H9 (cell line): ENCODE measurements at regions not wholly inside any gene's neighbourhood (a gene's known extent, or its start where the extent isn't known, plus 50 kb on each side); places are given as distances from the start of the nearest gene placed in this dataset.

Source experiments
- DNase-seq: peaks from one replicate; pipeline ENCODE4 v3.0.0-alpha.2; 2017
- H2AFZ ChIP-seq: one replicate; pipeline ENCODE4 v1.6.1; 2013; ENCODE audit warnings: mild to moderate bottlenecking, low read length, control low read depth, moderate library complexity
- H2AK5ac ChIP-seq: 2 replicates; pipeline ENCODE4 v1.6.1; 2013; ENCODE audit warnings: low read length, control low read depth, mixed read lengths; ENCODE audit not compliant: insufficient read length
- H2BK120ac ChIP-seq: one replicate; pipeline ENCODE4 v1.6.1; 2013; ENCODE audit warnings: low read depth, mild to moderate bottlenecking, low read length, control low read depth, inconsistent platforms; ENCODE audit not compliant: poor library complexity, severe bottlenecking
- H2BK12ac ChIP-seq: 2 replicates; pipeline ENCODE4 v1.6.1; 2013; ENCODE audit warnings: low read length, control low read depth, mixed read lengths, low read depth; ENCODE audit not compliant: insufficient read length
- H2BK15ac ChIP-seq: 2 replicates; pipeline ENCODE4 v1.6.1; 2013; ENCODE audit warnings: low read depth, low read length, control low read depth
- H2BK20ac ChIP-seq: one replicate; pipeline ENCODE4 v1.6.1; 2013; ENCODE audit warnings: low read depth, mild to moderate bottlenecking, low read length, control low read depth, inconsistent platforms; ENCODE audit not compliant: poor library complexity, severe bottlenecking
- H2BK5ac ChIP-seq: 2 replicates; pipeline ENCODE4 v1.6.1; 2013; ENCODE audit warnings: low read length, control low read depth, mixed read lengths; ENCODE audit not compliant: insufficient read length
- H3K14ac ChIP-seq: 2 replicates; pipeline ENCODE4 v1.6.1; 2013; ENCODE audit warnings: low read length, control low read depth; ENCODE audit not compliant: insufficient read depth
- H3K18ac ChIP-seq: 2 replicates; pipeline ENCODE4 v1.6.1; 2013; ENCODE audit warnings: low read depth, mild to moderate bottlenecking, mixed read lengths, low read length, control low read depth; ENCODE audit not compliant: insufficient read length
- H3K23ac ChIP-seq: 2 replicates; pipeline ENCODE4 v1.6.1; 2013; ENCODE audit warnings: low read length, control low read depth, mixed read lengths, low read depth; ENCODE audit not compliant: insufficient read length
- H3K23me2 ChIP-seq: 2 replicates; pipeline ENCODE4 v1.6.1; 2013; ENCODE audit warnings: low read depth, mild to moderate bottlenecking, mixed read lengths, low read length, control low read depth; ENCODE audit not compliant: insufficient read length, poor library complexity, severe bottlenecking
- H3K27ac ChIP-seq: 2 replicates; pipeline ENCODE4 v1.5.1; 2013; ENCODE audit warnings: low read length, control low read depth, mixed read lengths, low read depth; ENCODE audit not compliant: insufficient read length
- H3K27me3 ChIP-seq: 2 replicates; pipeline ENCODE4 v1.6.1; 2013; ENCODE audit warnings: low read length, control low read depth, inconsistent platforms; ENCODE audit not compliant: insufficient read depth
- H3K4ac ChIP-seq: 2 replicates; pipeline ENCODE4 v1.6.1; 2013; ENCODE audit warnings: low read depth, mild to moderate bottlenecking, control low read depth, inconsistent platforms, low read length, moderate library complexity
- H3K4me1 ChIP-seq: 2 replicates; pipeline ENCODE4 v1.6.1; 2013; ENCODE audit warnings: low read length, control low read depth, inconsistent platforms; ENCODE audit not compliant: insufficient read depth
- H3K4me2 ChIP-seq: 2 replicates; pipeline ENCODE4 v1.6.1; 2013; ENCODE audit warnings: low read length, control low read depth, mixed read lengths; ENCODE audit not compliant: insufficient read length, insufficient read depth
- H3K56ac ChIP-seq: 2 replicates; pipeline ENCODE4 v1.6.1; 2013; ENCODE audit warnings: low read depth, mild to moderate bottlenecking, mixed read lengths, low read length, control low read depth; ENCODE audit not compliant: insufficient read length
- H3K79me1 ChIP-seq: 2 replicates; pipeline ENCODE4 v1.6.1; 2013; ENCODE audit warnings: low read depth, mild to moderate bottlenecking, moderate library complexity, low read length, control low read depth, inconsistent platforms; ENCODE audit not compliant: insufficient read depth, poor library complexity, severe bottlenecking
- H3K79me2 ChIP-seq: 2 replicates; pipeline ENCODE4 v1.6.1; 2013; ENCODE audit warnings: low read length, control low read depth, inconsistent platforms; ENCODE audit not compliant: insufficient read depth
- H3K9ac ChIP-seq: 2 replicates; pipeline ENCODE4 v1.6.1; 2013; ENCODE audit warnings: low read length, control low read depth, mixed read lengths; ENCODE audit not compliant: insufficient read length; ENCODE audit errors: extremely low read depth
- H3K9me3 ChIP-seq: one replicate; pipeline ENCODE4 v1.6.1; 2013; ENCODE audit warnings: low read depth, low read length, inconsistent platforms; ENCODE audit not compliant: control insufficient read depth
- H3T11ph ChIP-seq: one replicate; pipeline ENCODE4 v1.6.1; 2013; ENCODE audit warnings: mild to moderate bottlenecking, low read length, control low read depth, inconsistent platforms
- H4K20me1 ChIP-seq: one replicate; pipeline ENCODE4 v1.6.1; 2013; ENCODE audit not compliant: control insufficient read depth, insufficient read length, insufficient read depth
- H4K5ac ChIP-seq: 2 replicates; pipeline ENCODE4 v1.6.1; 2013; ENCODE audit warnings: low read depth, mild to moderate bottlenecking, mixed read lengths, low read length, control low read depth; ENCODE audit not compliant: insufficient read length
- H4K8ac ChIP-seq: replicated peaks from 2 replicates; pipeline ENCODE4 v1.6.1; 2013; ENCODE audit warnings: low read length, control low read depth, mixed read lengths, low read depth; ENCODE audit not compliant: insufficient read length
- H4K91ac ChIP-seq: 2 replicates; pipeline ENCODE4 v1.6.1; 2013; ENCODE audit warnings: low read depth, mild to moderate bottlenecking, moderate library complexity, mixed read lengths, low read length, control low read depth; ENCODE audit not compliant: insufficient read length
- H3K27ac Mint-ChIP-seq, 3 experiments: 2 replicates in 2 of 3; 3 replicates in 1 of 3; pipeline ENCODE4 v1.8.0; 2020 to 2021; ENCODE audit warnings: mixed read lengths in 3 of 3, mild to moderate bottlenecking in 1 of 3, moderate library complexity in 1 of 3
- H3K27me3 Mint-ChIP-seq: 2 replicates; pipeline ENCODE4 v1.8.0; 2021; ENCODE audit warnings: low read depth, mild to moderate bottlenecking, moderate library complexity, mixed read lengths
- H3K36me3 Mint-ChIP-seq, 3 experiments: 2 replicates in 2 of 3; 3 replicates in 1 of 3; pipeline ENCODE4 v1.8.0; 2020 to 2021; ENCODE audit warnings: low read depth in 3 of 3, mixed read lengths in 3 of 3; ENCODE audit not compliant: insufficient read depth in 1 of 3
- H3K4me1 Mint-ChIP-seq, 2 experiments: 2 replicates each; pipeline ENCODE4 v1.8.0; 2020; ENCODE audit warnings: mixed read lengths in 2 of 2
- H3K4me3 Mint-ChIP-seq, 2 experiments: 2 replicates in 1 of 2; 3 replicates in 1 of 2; pipeline ENCODE4 v1.8.0; 2020 to 2021; ENCODE audit warnings: mild to moderate bottlenecking in 2 of 2, mixed read lengths in 2 of 2, moderate library complexity in 1 of 2
- H3K9me3 Mint-ChIP-seq, 2 experiments: 2 replicates in 1 of 2; 3 replicates in 1 of 2; pipeline ENCODE4 v1.8.0; 2020; ENCODE audit warnings: mild to moderate bottlenecking in 2 of 2, mixed read lengths in 2 of 2, moderate library complexity in 1 of 2
- CTCF ChIP-seq: fragments of 200-600 bp; sonication (generic); conservative IDR thresholded peaks from 3 replicates; pipeline ENCODE4 v1.8.0; 2021; ENCODE audit warnings: antibody characterized with exemption, mild to moderate bottlenecking

GRCh38 chr1:229729916-229730315, 103.9 kb downstream of the URB2 start:
- Mint-ChIP-seq H3K27ac (no peak overlapping the region), H3K4me3 (no peak overlapping the region), H3K4me1 (peaks cover 14 to 15% of the 10 kb centered on the region in 2 experiments), H3K36me3 (peaks cover 0 to 3% (median 0%) of the 10 kb centered on the region in 3 experiments; a peak in 1 of 7 replicates), H3K27me3 (no peaks in the 10 kb centered on the region), H3K9me3 (peaks cover 0 to 4% of the 10 kb centered on the region in 2 experiments; a peak in 2 of 5 replicates)
- H3K4me2 ChIP-seq = no peak overlapping the region
- H3K56ac ChIP-seq = no peak overlapping the region
- H3K18ac ChIP-seq = no peak overlapping the region
- no peak overlapping the region for H3T11ph ChIP-seq
- H3K9ac ChIP-seq = no peak overlapping the region
- no peak overlapping the region for H3K4ac ChIP-seq
- H3K9me3 ChIP-seq = no peaks in the 10 kb centered on the region
- H2BK15ac ChIP-seq = no peak overlapping the region
- H3K27ac ChIP-seq = no peak overlapping the region
- H4K91ac ChIP-seq = no peak overlapping the region
- no peak overlapping the region for H3K23ac ChIP-seq
- H2BK12ac ChIP-seq = no peak overlapping the region
- H3K79me2 ChIP-seq = no peaks in the 10 kb centered on the region
- H2AFZ ChIP-seq = no peak overlapping the region
- no peaks in the 10 kb centered on the region for H3K23me2 ChIP-seq
- DNase-seq = no peak
- H2BK120ac ChIP-seq = no peak overlapping the region
- no peak overlapping the region for H2BK5ac ChIP-seq
- H3K14ac ChIP-seq = no peak overlapping the region
- H2BK20ac ChIP-seq = no peak overlapping the region
- no peak overlapping the region for H2AK5ac ChIP-seq
- H4K5ac ChIP-seq = no peak overlapping the region
- 0 out of 2 replicates have a peak, but pooled peaks cover 3% of the 10 kb centered on the region for H3K4me1 ChIP-seq
- no peaks in the 10 kb centered on the region for H3K79me1 ChIP-seq
- no peaks in the 10 kb centered on the region for H4K20me1 ChIP-seq
- TF ChIP-seq CTCF = no peak
- H4K8ac ChIP-seq = no peak overlapping the region
- H3K27me3 ChIP-seq = no peaks in the 10 kb centered on the region
